H9 (cell line): ENCODE measurements at regions not wholly inside any gene's neighbourhood (a gene's known extent, or its start where the extent isn't known, plus 50 kb on each side); places are given as distances from the start of the nearest gene placed in this dataset.

Experiments
- DNase-seq: peaks from one replicate; pipeline ENCODE4 v3.0.0-alpha.2; 2017
- H2AFZ ChIP-seq: one replicate; pipeline ENCODE4 v1.6.1; 2013; ENCODE audit warnings: mild to moderate bottlenecking, low read length, control low read depth, moderate library complexity
- H2AK5ac ChIP-seq: 2 replicates; pipeline ENCODE4 v1.6.1; 2013; ENCODE audit warnings: low read length, control low read depth, mixed read lengths; ENCODE audit not compliant: insufficient read length
- H2BK120ac ChIP-seq: one replicate; pipeline ENCODE4 v1.6.1; 2013; ENCODE audit warnings: low read depth, mild to moderate bottlenecking, low read length, control low read depth, inconsistent platforms; ENCODE audit not compliant: poor library complexity, severe bottlenecking
- H2BK12ac ChIP-seq: 2 replicates; pipeline ENCODE4 v1.6.1; 2013; ENCODE audit warnings: low read length, control low read depth, mixed read lengths, low read depth; ENCODE audit not compliant: insufficient read length
- H2BK15ac ChIP-seq: 2 replicates; pipeline ENCODE4 v1.6.1; 2013; ENCODE audit warnings: low read depth, low read length, control low read depth
- H2BK20ac ChIP-seq: one replicate; pipeline ENCODE4 v1.6.1; 2013; ENCODE audit warnings: low read depth, mild to moderate bottlenecking, low read length, control low read depth, inconsistent platforms; ENCODE audit not compliant: poor library complexity, severe bottlenecking
- H2BK5ac ChIP-seq: 2 replicates; pipeline ENCODE4 v1.6.1; 2013; ENCODE audit warnings: low read length, control low read depth, mixed read lengths; ENCODE audit not compliant: insufficient read length
- H3K14ac ChIP-seq: 2 replicates; pipeline ENCODE4 v1.6.1; 2013; ENCODE audit warnings: low read length, control low read depth; ENCODE audit not compliant: insufficient read depth
- H3K18ac ChIP-seq: 2 replicates; pipeline ENCODE4 v1.6.1; 2013; ENCODE audit warnings: low read depth, mild to moderate bottlenecking, mixed read lengths, low read length, control low read depth; ENCODE audit not compliant: insufficient read length
- H3K23ac ChIP-seq: 2 replicates; pipeline ENCODE4 v1.6.1; 2013; ENCODE audit warnings: low read length, control low read depth, mixed read lengths, low read depth; ENCODE audit not compliant: insufficient read length
- H3K23me2 ChIP-seq: 2 replicates; pipeline ENCODE4 v1.6.1; 2013; ENCODE audit warnings: low read depth, mild to moderate bottlenecking, mixed read lengths, low read length, control low read depth; ENCODE audit not compliant: insufficient read length, poor library complexity, severe bottlenecking
- H3K27ac ChIP-seq: 2 replicates; pipeline ENCODE4 v1.5.1; 2013; ENCODE audit warnings: low read length, control low read depth, mixed read lengths, low read depth; ENCODE audit not compliant: insufficient read length
- H3K27me3 ChIP-seq: 2 replicates; pipeline ENCODE4 v1.6.1; 2013; ENCODE audit warnings: low read length, control low read depth, inconsistent platforms; ENCODE audit not compliant: insufficient read depth
- H3K4ac ChIP-seq: 2 replicates; pipeline ENCODE4 v1.6.1; 2013; ENCODE audit warnings: low read depth, mild to moderate bottlenecking, control low read depth, inconsistent platforms, low read length, moderate library complexity
- H3K4me1 ChIP-seq: 2 replicates; pipeline ENCODE4 v1.6.1; 2013; ENCODE audit warnings: low read length, control low read depth, inconsistent platforms; ENCODE audit not compliant: insufficient read depth
- H3K4me2 ChIP-seq: 2 replicates; pipeline ENCODE4 v1.6.1; 2013; ENCODE audit warnings: low read length, control low read depth, mixed read lengths; ENCODE audit not compliant: insufficient read length, insufficient read depth
- H3K56ac ChIP-seq: 2 replicates; pipeline ENCODE4 v1.6.1; 2013; ENCODE audit warnings: low read depth, mild to moderate bottlenecking, mixed read lengths, low read length, control low read depth; ENCODE audit not compliant: insufficient read length
- H3K79me1 ChIP-seq: 2 replicates; pipeline ENCODE4 v1.6.1; 2013; ENCODE audit warnings: low read depth, mild to moderate bottlenecking, moderate library complexity, low read length, control low read depth, inconsistent platforms; ENCODE audit not compliant: insufficient read depth, poor library complexity, severe bottlenecking
- H3K79me2 ChIP-seq: 2 replicates; pipeline ENCODE4 v1.6.1; 2013; ENCODE audit warnings: low read length, control low read depth, inconsistent platforms; ENCODE audit not compliant: insufficient read depth
- H3K9ac ChIP-seq: 2 replicates; pipeline ENCODE4 v1.6.1; 2013; ENCODE audit warnings: low read length, control low read depth, mixed read lengths; ENCODE audit not compliant: insufficient read length; ENCODE audit errors: extremely low read depth
- H3K9me3 ChIP-seq: one replicate; pipeline ENCODE4 v1.6.1; 2013; ENCODE audit warnings: low read depth, low read length, inconsistent platforms; ENCODE audit not compliant: control insufficient read depth
- H3T11ph ChIP-seq: one replicate; pipeline ENCODE4 v1.6.1; 2013; ENCODE audit warnings: mild to moderate bottlenecking, low read length, control low read depth, inconsistent platforms
- H4K20me1 ChIP-seq: one replicate; pipeline ENCODE4 v1.6.1; 2013; ENCODE audit not compliant: control insufficient read depth, insufficient read length, insufficient read depth
- H4K5ac ChIP-seq: 2 replicates; pipeline ENCODE4 v1.6.1; 2013; ENCODE audit warnings: low read depth, mild to moderate bottlenecking, mixed read lengths, low read length, control low read depth; ENCODE audit not compliant: insufficient read length
- H4K8ac ChIP-seq: replicated peaks from 2 replicates; pipeline ENCODE4 v1.6.1; 2013; ENCODE audit warnings: low read length, control low read depth, mixed read lengths, low read depth; ENCODE audit not compliant: insufficient read length
- H4K91ac ChIP-seq: 2 replicates; pipeline ENCODE4 v1.6.1; 2013; ENCODE audit warnings: low read depth, mild to moderate bottlenecking, moderate library complexity, mixed read lengths, low read length, control low read depth; ENCODE audit not compliant: insufficient read length
- H3K27ac Mint-ChIP-seq, 3 experiments: 2 replicates in 2 of 3; 3 replicates in 1 of 3; pipeline ENCODE4 v1.8.0; 2020 to 2021; ENCODE audit warnings: mixed read lengths in 3 of 3, mild to moderate bottlenecking in 1 of 3, moderate library complexity in 1 of 3
- H3K27me3 Mint-ChIP-seq: 2 replicates; pipeline ENCODE4 v1.8.0; 2021; ENCODE audit warnings: low read depth, mild to moderate bottlenecking, moderate library complexity, mixed read lengths
- H3K36me3 Mint-ChIP-seq, 3 experiments: 2 replicates in 2 of 3; 3 replicates in 1 of 3; pipeline ENCODE4 v1.8.0; 2020 to 2021; ENCODE audit warnings: low read depth in 3 of 3, mixed read lengths in 3 of 3; ENCODE audit not compliant: insufficient read depth in 1 of 3
- H3K4me1 Mint-ChIP-seq, 2 experiments: 2 replicates each; pipeline ENCODE4 v1.8.0; 2020; ENCODE audit warnings: mixed read lengths in 2 of 2
- H3K4me3 Mint-ChIP-seq, 2 experiments: 2 replicates in 1 of 2; 3 replicates in 1 of 2; pipeline ENCODE4 v1.8.0; 2020 to 2021; ENCODE audit warnings: mild to moderate bottlenecking in 2 of 2, mixed read lengths in 2 of 2, moderate library complexity in 1 of 2
- H3K9me3 Mint-ChIP-seq, 2 experiments: 2 replicates in 1 of 2; 3 replicates in 1 of 2; pipeline ENCODE4 v1.8.0; 2020; ENCODE audit warnings: mild to moderate bottlenecking in 2 of 2, mixed read lengths in 2 of 2, moderate library complexity in 1 of 2
- WGBS: extraction: QIAGEN DNeasy Blood & Tissue Kit; methylation state at CpG from one replicate; pipeline ENCODE4 v1.1.7; 2013; ENCODE audit warnings: missing lambda C conversion rate, low lambda C conversion rate, mixed read lengths; ENCODE audit not compliant: insufficient read length; ENCODE audit errors: extremely low coverage; 5-methylcytosine and 5-hydroxymethylcytosine counted together
- TF ChIP-seq, protein P1 (sequence below): fragments of 200-600 bp; sonication (generic); conservative IDR thresholded peaks from 3 replicates; pipeline ENCODE4 v1.8.0; 2021; ENCODE audit warnings: antibody characterized with exemption, mild to moderate bottlenecking

DNA sequence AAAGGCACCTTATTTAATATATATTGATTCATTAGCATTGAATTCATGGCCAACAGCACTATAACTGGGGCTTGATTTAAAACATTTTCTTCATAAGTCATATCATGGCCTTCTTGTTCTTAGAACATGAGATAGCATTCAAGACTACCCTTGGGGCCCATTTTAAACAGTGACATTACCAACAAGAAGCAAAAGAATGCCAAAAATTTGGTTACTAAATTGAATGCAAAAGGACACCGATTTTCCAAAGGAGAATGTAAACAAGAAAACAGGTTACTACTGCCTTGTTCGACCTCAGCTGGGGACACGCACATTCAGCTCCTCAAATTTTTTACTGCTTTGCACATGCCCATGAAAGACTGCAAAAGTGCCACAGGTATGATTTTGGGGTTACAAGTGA lies 219.4 kb upstream of the TLE4 start:
- H4K8ac ChIP-seq = no peak overlapping the region
- no peak overlapping the region for H2BK120ac ChIP-seq
- no peaks in the 10 kb centered on the region for H4K20me1 ChIP-seq
- no peak for DNase-seq
- TF ChIP-seq, protein P1, sequence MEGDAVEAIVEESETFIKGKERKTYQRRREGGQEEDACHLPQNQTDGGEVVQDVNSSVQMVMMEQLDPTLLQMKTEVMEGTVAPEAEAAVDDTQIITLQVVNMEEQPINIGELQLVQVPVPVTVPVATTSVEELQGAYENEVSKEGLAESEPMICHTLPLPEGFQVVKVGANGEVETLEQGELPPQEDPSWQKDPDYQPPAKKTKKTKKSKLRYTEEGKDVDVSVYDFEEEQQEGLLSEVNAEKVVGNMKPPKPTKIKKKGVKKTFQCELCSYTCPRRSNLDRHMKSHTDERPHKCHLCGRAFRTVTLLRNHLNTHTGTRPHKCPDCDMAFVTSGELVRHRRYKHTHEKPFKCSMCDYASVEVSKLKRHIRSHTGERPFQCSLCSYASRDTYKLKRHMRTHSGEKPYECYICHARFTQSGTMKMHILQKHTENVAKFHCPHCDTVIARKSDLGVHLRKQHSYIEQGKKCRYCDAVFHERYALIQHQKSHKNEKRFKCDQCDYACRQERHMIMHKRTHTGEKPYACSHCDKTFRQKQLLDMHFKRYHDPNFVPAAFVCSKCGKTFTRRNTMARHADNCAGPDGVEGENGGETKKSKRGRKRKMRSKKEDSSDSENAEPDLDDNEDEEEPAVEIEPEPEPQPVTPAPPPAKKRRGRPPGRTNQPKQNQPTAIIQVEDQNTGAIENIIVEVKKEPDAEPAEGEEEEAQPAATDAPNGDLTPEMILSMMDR = no peak
- H2BK20ac ChIP-seq = no peak overlapping the region
- no peaks in the 10 kb centered on the region; the same call in 1 of the 2 replicates for H3K4me1 ChIP-seq
- H3K4me3 Mint-ChIP-seq = no peak overlapping the region
- H2AK5ac ChIP-seq = no peak overlapping the region
- no peak overlapping the region for H2BK15ac ChIP-seq
- no peak overlapping the region for H3K27ac ChIP-seq
- no peak overlapping the region for H3K23ac ChIP-seq
- no peak overlapping the region for H3K56ac ChIP-seq
- no peak overlapping the region for H3K9ac ChIP-seq
- no peak overlapping the region for H3T11ph ChIP-seq
- no peaks in the 10 kb centered on the region for H3K23me2 ChIP-seq
- H3K4me1 Mint-ChIP-seq = peaks cover 5 to 10% of the 10 kb centered on the region in 2 experiments
- H3K4me2 ChIP-seq = no peak overlapping the region
- no peak overlapping the region for H3K18ac ChIP-seq
- no peak overlapping the region for H3K27ac Mint-ChIP-seq
- no peaks in the 10 kb centered on the region for H3K27me3 ChIP-seq
- H2AFZ ChIP-seq = peak overlapping the region; percentile 56
- H3K14ac ChIP-seq = no peak overlapping the region
- WGBS = no CpG with 5 or more reads among the region's 3 CpGs
- H3K9me3 Mint-ChIP-seq = no peaks in the 10 kb centered on the region; a peak in 1 of 5 replicates
- H2BK12ac ChIP-seq = no peak overlapping the region
- no peaks in the 10 kb centered on the region for H3K79me1 ChIP-seq
- H2BK5ac ChIP-seq = no peak overlapping the region
- no peaks in the 10 kb centered on the region for H3K9me3 ChIP-seq
- no peak overlapping the region for H4K91ac ChIP-seq
- H3K4ac ChIP-seq = no peak overlapping the region
- H4K5ac ChIP-seq = no peak overlapping the region
- no peaks in the 10 kb centered on the region for H3K36me3 Mint-ChIP-seq
- H3K27me3 Mint-ChIP-seq = peaks cover 2% of the 10 kb centered on the region; the same call in 1 of the 2 replicates
- H3K79me2 ChIP-seq = no peaks in the 10 kb centered on the region
